DND-41 (cell line): ENCODE measurements at regions not wholly inside any gene's neighbourhood (a gene's known extent, or its start where the extent isn't known, plus 50 kb on each side); places are given as distances from the start of the nearest gene placed in this dataset.

ENCODE experiments used
- ATAC-seq: fragments of 200-7000 bp; cut with Tn5 transposase; 3 replicates; pipeline ENCODE4 v1.9.1; 2021; ENCODE audit warnings: low read depth; ENCODE audit not compliant: insufficient read depth
- DNase-seq: peaks from one replicate; pipeline ENCODE4 v3.0.0-alpha.2; 2020
- H2AFZ ChIP-seq: 2 replicates; pipeline ENCODE4 v1.6.0; 2012; ENCODE audit warnings: low read depth, low read length
- H3K27ac ChIP-seq: 2 replicates; pipeline ENCODE4 v1.5.1; 2012; ENCODE audit warnings: low read length, inconsistent platforms
- H3K27me3 ChIP-seq: fragments of 200-600 bp; sonication (generic); 2 replicates; pipeline ENCODE4 v1.6.0; 2012; ENCODE audit warnings: low read length, mild to moderate bottlenecking, inconsistent platforms; ENCODE audit not compliant: insufficient read depth, poor library complexity
- H3K36me3 ChIP-seq: 2 replicates; pipeline ENCODE4 v1.5.1; 2012; ENCODE audit warnings: low read length, inconsistent platforms; ENCODE audit not compliant: insufficient read depth
- H3K4me1 ChIP-seq: 2 replicates; pipeline ENCODE4 v1.5.1; 2012; ENCODE audit warnings: mild to moderate bottlenecking, low read length; ENCODE audit not compliant: insufficient read depth
- H3K4me2 ChIP-seq: 2 replicates; pipeline ENCODE4 v1.6.0; 2012; ENCODE audit warnings: mild to moderate bottlenecking, moderate library complexity, low read length, inconsistent platforms; ENCODE audit not compliant: insufficient read depth
- H3K4me3 ChIP-seq, 2 experiments: fragments of 200-600 bp in 1 of 2; shearing (Covaris generic) in 1 of 2; 2 replicates each; pipeline ENCODE4 v1.5.1; 2012 to 2016; ENCODE audit warnings: inconsistent platforms in 2 of 2, low read length in 2 of 2, mild to moderate bottlenecking in 2 of 2, low read depth in 1 of 2, moderate library complexity in 1 of 2
- H3K79me2 ChIP-seq: 2 replicates; pipeline ENCODE4 v1.6.0; 2012; ENCODE audit warnings: low read length, inconsistent platforms; ENCODE audit not compliant: insufficient read depth
- H3K9ac ChIP-seq: 2 replicates; pipeline ENCODE4 v1.6.0; 2012; ENCODE audit warnings: low read depth, mild to moderate bottlenecking, inconsistent platforms, low read length, moderate library complexity
- H3K9me3 ChIP-seq: 2 replicates; pipeline ENCODE4 v1.5.1; 2012; ENCODE audit warnings: low read length, moderate library complexity, mild to moderate bottlenecking, inconsistent platforms; ENCODE audit not compliant: insufficient read depth, severe bottlenecking
- H4K20me1 ChIP-seq: 2 replicates; pipeline ENCODE4 v1.6.0; 2012; ENCODE audit warnings: low read length; ENCODE audit not compliant: insufficient read depth
- CTCF ChIP-seq: IDR thresholded peaks from 2 replicates; pipeline ENCODE4 v1.5.1; 2012; ENCODE audit warnings: borderline replicate concordance, low read length, moderate library complexity, mild to moderate bottlenecking; ENCODE audit not compliant: poor library complexity, severe bottlenecking; ENCODE audit errors: extremely low read depth
- EZH2 ChIP-seq: IDR thresholded peaks from 3 replicates; pipeline ENCODE4 v1.6.1; 2012; ENCODE audit warnings: borderline replicate concordance, low read depth, mild to moderate bottlenecking, moderate library complexity, low read length, inconsistent platforms; ENCODE audit not compliant: severe bottlenecking

GRCh38 chr12:19739195-19739776 is 300.0 kb downstream of the AEBP2 start:
- H2AFZ ChIP-seq: no peak overlapping the region

GRCh38 chr12:19740472-19741131 is 301.3 kb downstream of the AEBP2 start:
- H3K4me3 ChIP-seq: no peak overlapping the region
- no peaks in the 10 kb centered on the region for H3K36me3 ChIP-seq
- no peak overlapping the region for H3K9ac ChIP-seq
- H3K27ac ChIP-seq: no peak overlapping the region
- ATAC-seq (no peak), DNase-seq (no peak)
- peaks cover 13% of the 10 kb centered on the region for H3K27me3 ChIP-seq
- no peak overlapping the region for H3K4me2 ChIP-seq
- no peaks in the 10 kb centered on the region for H3K9me3 ChIP-seq
- H3K4me1 ChIP-seq: no peaks in the 10 kb centered on the region
- no peak overlapping the region for H2AFZ ChIP-seq
- no peak for TF ChIP-seq CTCF
- no peak for TF ChIP-seq EZH2
- H4K20me1 ChIP-seq: no peaks in the 10 kb centered on the region
- no peaks in the 10 kb centered on the region for H3K79me2 ChIP-seq

More at GRCh38 chr12:19739195-19739776, 300.0 kb downstream of the AEBP2 start:
- TF ChIP-seq CTCF (peak; percentile 68), EZH2 (no peak)
- H3K4me1 ChIP-seq: no peaks in the 10 kb centered on the region
- DNase-seq: peak; percentile 29
- no peak for ATAC-seq
- no peaks in the 10 kb centered on the region for H3K79me2 ChIP-seq
- H3K4me3 ChIP-seq: no peak overlapping the region
- peaks cover 13% of the 10 kb centered on the region for H3K27me3 ChIP-seq
- H3K36me3 ChIP-seq: no peaks in the 10 kb centered on the region
- no peak overlapping the region for H3K27ac ChIP-seq
- H3K9me3 ChIP-seq: no peaks in the 10 kb centered on the region
- H4K20me1 ChIP-seq: no peaks in the 10 kb centered on the region
- no peak overlapping the region for H3K4me2 ChIP-seq
- H3K9ac ChIP-seq: no peak overlapping the region

GRCh38 chr12:19741132-19741489 is 301.8 kb downstream of the AEBP2 start:
- ATAC-seq: no peak
- no peak overlapping the region for H3K9ac ChIP-seq
- DNase-seq: no peak
- H2AFZ ChIP-seq: no peak overlapping the region
- H3K4me3 ChIP-seq: no peak overlapping the region
- H3K9me3 ChIP-seq: no peaks in the 10 kb centered on the region
- peaks cover 13% of the 10 kb centered on the region for H3K27me3 ChIP-seq
- H3K27ac ChIP-seq: no peak overlapping the region
- H3K36me3 ChIP-seq: no peaks in the 10 kb centered on the region
- no peaks in the 10 kb centered on the region for H4K20me1 ChIP-seq
- H3K4me2 ChIP-seq: no peak overlapping the region
- H3K4me1 ChIP-seq: no peaks in the 10 kb centered on the region
- H3K79me2 ChIP-seq: no peaks in the 10 kb centered on the region
- TF ChIP-seq EZH2 (no peak), CTCF (no peak)
